Right atrium auricular region (tissue), 2 donors: ENCODE measurements at regions not wholly inside any gene's neighbourhood (a gene's known extent, or its start where the extent isn't known, plus 50 kb on each side); places are given as distances from the start of the nearest gene placed in this dataset.

Experiments used
- DNase-seq: peaks from one replicate; pipeline ENCODE4 v3.0.0-alpha.2; 2019; ENCODE audit warnings: low spot score
- H3K27ac ChIP-seq, 2 donors: fragments of 200-600 bp; sonication (generic); 1 replicate in 1 of 2; 2 replicates in 1 of 2; pipeline ENCODE4 v1.5.1; 2016 to 2019
- H3K27me3 ChIP-seq, 2 donors: fragments of 200-600 bp; sonication (generic); one replicate each; pipeline versions ENCODE4 v1.5.1 to v1.6.0; 2017 to 2019
- H3K36me3 ChIP-seq: fragments of 200-600 bp; sonication (generic); one replicate; pipeline ENCODE4 v1.5.1; 2016
- H3K4me1 ChIP-seq, 2 donors: fragments of 200-600 bp; sonication (generic); one replicate each; pipeline versions ENCODE4 v1.5.1 to v1.6.0; 2017 to 2019
- H3K4me3 ChIP-seq, 2 donors: fragments of 200-600 bp; sonication (generic); 1 replicate in 1 of 2; 2 replicates in 1 of 2; pipeline ENCODE4 v1.5.1; 2017 to 2019; ENCODE audit warnings: mild to moderate bottlenecking in 1 of 2, moderate library complexity in 1 of 2
- H3K9me3 ChIP-seq, 2 donors: fragments of 200-600 bp; sonication (generic); one replicate each; pipeline ENCODE4 v1.5.1; 2019
- TF ChIP-seq, protein P1 (sequence below), 2 donors: fragments of 200-600 bp; sonication (generic); IDR thresholded peaks; one replicate each; pipeline ENCODE4 v1.5.1; 2019; ENCODE audit warnings: antibody characterized with exemption in 2 of 2

- Histone ChIP-seq H3K27ac (no peak overlapping the region), H3K27me3 (no peaks in the 10 kb centered on the region), H3K4me3 (no peak overlapping the region), H3K4me1 (no peaks in the 10 kb centered on the region), H3K36me3 (no peaks in the 10 kb centered on the region), H3K9me3 (no peaks in the 10 kb centered on the region)
- no peak for DNase-seq
- TF ChIP-seq, protein P1, sequence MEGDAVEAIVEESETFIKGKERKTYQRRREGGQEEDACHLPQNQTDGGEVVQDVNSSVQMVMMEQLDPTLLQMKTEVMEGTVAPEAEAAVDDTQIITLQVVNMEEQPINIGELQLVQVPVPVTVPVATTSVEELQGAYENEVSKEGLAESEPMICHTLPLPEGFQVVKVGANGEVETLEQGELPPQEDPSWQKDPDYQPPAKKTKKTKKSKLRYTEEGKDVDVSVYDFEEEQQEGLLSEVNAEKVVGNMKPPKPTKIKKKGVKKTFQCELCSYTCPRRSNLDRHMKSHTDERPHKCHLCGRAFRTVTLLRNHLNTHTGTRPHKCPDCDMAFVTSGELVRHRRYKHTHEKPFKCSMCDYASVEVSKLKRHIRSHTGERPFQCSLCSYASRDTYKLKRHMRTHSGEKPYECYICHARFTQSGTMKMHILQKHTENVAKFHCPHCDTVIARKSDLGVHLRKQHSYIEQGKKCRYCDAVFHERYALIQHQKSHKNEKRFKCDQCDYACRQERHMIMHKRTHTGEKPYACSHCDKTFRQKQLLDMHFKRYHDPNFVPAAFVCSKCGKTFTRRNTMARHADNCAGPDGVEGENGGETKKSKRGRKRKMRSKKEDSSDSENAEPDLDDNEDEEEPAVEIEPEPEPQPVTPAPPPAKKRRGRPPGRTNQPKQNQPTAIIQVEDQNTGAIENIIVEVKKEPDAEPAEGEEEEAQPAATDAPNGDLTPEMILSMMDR (IDR thresholded peaks at IDR 0.05) = no peak
Observed at GRCh38 chr10:130233426-130233825, 97.2 kb downstream of the GLRX3 start.

DNA sequence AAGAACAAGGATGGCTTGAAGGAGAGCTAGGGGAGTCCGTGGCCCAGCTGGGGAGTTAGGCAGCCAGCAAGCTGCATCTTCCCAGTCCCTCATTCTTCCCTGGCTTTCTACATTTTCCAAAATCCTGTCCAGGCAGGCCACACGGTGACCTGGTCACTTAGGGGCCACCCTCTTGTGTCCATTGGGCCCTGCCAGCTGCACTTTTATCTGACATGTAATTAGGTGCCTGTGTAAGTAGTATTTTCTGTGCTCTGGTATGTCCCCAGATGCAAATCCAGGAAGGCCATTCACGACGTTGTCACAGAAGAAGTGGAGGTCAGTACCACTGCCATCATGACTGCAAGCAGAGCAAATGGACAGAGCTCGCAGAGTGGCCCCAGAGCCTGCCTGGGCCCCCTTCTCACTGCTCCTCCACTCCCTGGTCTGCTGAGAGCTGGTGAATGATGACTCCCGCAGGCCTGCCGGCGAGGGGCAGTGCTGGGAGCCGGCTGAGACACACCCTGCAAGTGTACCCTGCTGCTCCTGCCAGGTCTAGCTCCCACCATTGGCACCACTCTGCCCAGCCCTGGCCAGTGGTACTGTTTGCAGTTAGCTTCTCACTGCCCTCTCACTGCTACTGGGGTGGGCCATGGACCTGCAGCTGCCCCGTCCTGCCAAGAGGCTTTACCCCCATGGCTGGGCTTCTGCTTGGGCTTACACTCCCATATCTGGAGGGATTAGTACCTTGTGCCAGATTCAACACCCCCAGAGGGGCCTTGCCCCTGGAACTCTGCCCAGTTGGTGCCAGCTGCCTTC is 98.2 kb downstream of the GLRX3 start:
- no peak for DNase-seq
- H3K4me1 ChIP-seq = no peaks in the 10 kb centered on the region
- H3K36me3 ChIP-seq = no peaks in the 10 kb centered on the region
- TF ChIP-seq, protein P1 (IDR thresholded peaks at IDR 0.05) = no peak
- no peaks in the 10 kb centered on the region for H3K9me3 ChIP-seq
- H3K4me3 ChIP-seq = no peak overlapping the region
- H3K27ac ChIP-seq = no peak overlapping the region
- H3K27me3 ChIP-seq = no peaks in the 10 kb centered on the region

DNA sequence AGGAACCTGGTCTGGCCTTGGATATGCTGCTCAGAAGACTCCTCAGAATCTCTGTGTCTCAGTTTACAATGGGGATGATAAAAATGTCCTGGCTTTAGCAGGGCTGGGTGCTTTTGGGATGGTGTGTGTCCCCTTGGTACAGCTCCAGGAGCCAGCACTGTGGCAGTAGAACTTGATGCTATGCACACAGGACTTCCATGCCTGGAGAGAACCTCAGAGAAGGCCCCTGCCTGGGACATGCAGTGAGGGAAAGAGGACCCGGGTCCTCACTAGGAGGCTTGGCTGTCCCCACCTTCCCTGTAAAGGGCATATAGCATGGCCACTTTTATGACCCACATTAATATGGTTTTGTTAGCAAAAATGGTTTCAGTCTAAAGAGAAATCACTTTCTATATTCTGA is 100.5 kb downstream of the GLRX3 start:
- Histone ChIP-seq H3K27ac (no peak overlapping the region), H3K4me3 (no peak overlapping the region), H3K4me1 (no peaks in the 10 kb centered on the region), H3K36me3 (no peaks in the 10 kb centered on the region), H3K27me3 (no peaks in the 10 kb centered on the region), H3K9me3 (peaks cover 0 to 17% of the 10 kb centered on the region in 2 donors)
- TF ChIP-seq, protein P1 (IDR thresholded peaks at IDR 0.05) = no peak
- no peak for DNase-seq

- no peak overlapping the region for H3K27ac ChIP-seq
Observed at GRCh38 chr10:130240409-130240808, 104.2 kb downstream of the GLRX3 start.

DNA sequence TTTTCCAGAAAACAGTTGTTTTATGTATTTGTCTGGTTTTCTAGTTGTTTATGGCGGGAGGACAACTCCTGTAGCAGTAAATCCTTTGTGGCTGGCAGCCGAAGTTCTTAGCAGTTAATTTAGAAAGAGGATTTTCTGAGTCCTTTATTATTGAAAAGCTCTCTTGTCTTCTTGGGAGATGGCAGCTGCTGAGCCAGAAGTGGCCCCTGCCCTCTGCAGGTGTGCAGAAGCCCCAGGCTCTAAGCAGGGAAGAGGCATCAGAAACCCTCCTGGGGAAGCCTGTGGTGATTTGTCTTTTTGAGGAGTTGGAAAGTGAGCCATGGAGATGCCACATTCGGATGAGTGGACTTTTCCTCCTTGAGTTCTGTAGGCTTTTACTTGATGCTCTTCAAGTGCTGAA is 106.3 kb downstream of the GLRX3 start:
- TF ChIP-seq, protein P1 (IDR thresholded peaks at IDR 0.05) = no peak
- no peaks in the 10 kb centered on the region for H3K36me3 ChIP-seq
- no peak overlapping the region for H3K27ac ChIP-seq
- peaks cover 0 to 22% of the 10 kb centered on the region in 2 donors for H3K9me3 ChIP-seq
- H3K4me1 ChIP-seq = no peaks in the 10 kb centered on the region
- no peaks in the 10 kb centered on the region for H3K27me3 ChIP-seq
- DNase-seq = no peak
- H3K4me3 ChIP-seq = no peak overlapping the region

More at GRCh38 chr10:130240409-130240808, 104.2 kb downstream of the GLRX3 start:
- Histone ChIP-seq H3K9me3 (peaks cover 0 to 22% of the 10 kb centered on the region in 2 donors), H3K4me1 (no peaks in the 10 kb centered on the region), H3K27me3 (no peaks in the 10 kb centered on the region), H3K4me3 (no peak overlapping the region), H3K36me3 (no peaks in the 10 kb centered on the region)
- no peak for DNase-seq
- TF ChIP-seq, protein P1 (IDR thresholded peaks at IDR 0.05) = no peak

GRCh38 chr10:130243015-130243414 is 106.8 kb downstream of the GLRX3 start:
- Histone ChIP-seq H3K9me3 (peaks cover 0 to 22% of the 10 kb centered on the region in 2 donors), H3K27ac (no peak overlapping the region), H3K36me3 (no peaks in the 10 kb centered on the region), H3K4me3 (no peak overlapping the region), H3K27me3 (no peaks in the 10 kb centered on the region), H3K4me1 (no peaks in the 10 kb centered on the region)
- TF ChIP-seq, protein P1 (IDR thresholded peaks at IDR 0.05) = no peak
- no peak for DNase-seq
